Mesenchymal stem cell (in vitro differentiated cells and primary cell): ENCODE measurements at regions not wholly inside any gene's neighbourhood (a gene's known extent, or its start where the extent isn't known, plus 50 kb on each side); places are given as distances from the start of the nearest gene placed in this dataset.

Experiments
- DNase-seq: peaks from one replicate; pipeline ENCODE4 v3.0.0-alpha.2; 2013
- H2AFZ ChIP-seq: one replicate; pipeline ENCODE4 v1.6.1; 2013; ENCODE audit warnings: low read depth, mild to moderate bottlenecking, control low read depth, inconsistent platforms, low read length, moderate library complexity
- H2AK5ac ChIP-seq: 2 replicates; pipeline ENCODE4 v1.6.1; 2013; ENCODE audit warnings: low read length, moderate library complexity, mild to moderate bottlenecking, inconsistent platforms; ENCODE audit not compliant: severe bottlenecking
- H2BK120ac ChIP-seq: one replicate; pipeline ENCODE4 v1.6.1; 2013; ENCODE audit warnings: low read depth, mild to moderate bottlenecking, inconsistent platforms, low read length, moderate library complexity
- H2BK12ac ChIP-seq, 2 experiments: one replicate each; pipeline ENCODE4 v1.6.1; 2013; ENCODE audit warnings: inconsistent platforms in 2 of 2, low read length in 2 of 2, mild to moderate bottlenecking in 2 of 2, moderate library complexity in 2 of 2, control low read depth in 1 of 2
- H2BK15ac ChIP-seq: one replicate; pipeline ENCODE4 v1.6.1; 2013; ENCODE audit warnings: mild to moderate bottlenecking, low read depth, inconsistent platforms; ENCODE audit not compliant: poor library complexity, severe bottlenecking
- H2BK5ac ChIP-seq: 2 replicates; pipeline ENCODE4 v1.6.1; 2013; ENCODE audit warnings: low read depth, mild to moderate bottlenecking, low read length, control low read depth, inconsistent platforms; ENCODE audit not compliant: poor library complexity, severe bottlenecking
- H3K14ac ChIP-seq, 2 experiments: one replicate each; pipeline ENCODE4 v1.6.1; 2013; ENCODE audit warnings: inconsistent platforms in 2 of 2, low read length in 2 of 2, control low read depth in 1 of 2, mild to moderate bottlenecking in 1 of 2, moderate library complexity in 1 of 2
- H3K18ac ChIP-seq, 2 experiments: one replicate each; pipeline ENCODE4 v1.6.1; 2013; ENCODE audit warnings: inconsistent platforms in 2 of 2, low read length in 2 of 2, control low read depth in 1 of 2, low read depth in 1 of 2, mild to moderate bottlenecking in 1 of 2
- H3K23ac ChIP-seq, 2 experiments: one replicate each; pipeline ENCODE4 v1.6.1; 2013; ENCODE audit warnings: inconsistent platforms in 2 of 2, low read length in 2 of 2, mild to moderate bottlenecking in 2 of 2, moderate library complexity in 2 of 2, control low read depth in 1 of 2
- H3K27ac ChIP-seq: 2 replicates; pipeline ENCODE4 v1.5.1; 2013; ENCODE audit warnings: mild to moderate bottlenecking, moderate library complexity, low read length, control low read depth, inconsistent platforms; ENCODE audit not compliant: poor library complexity, severe bottlenecking
- H3K27me3 ChIP-seq, 2 experiments: 2 replicates each; pipeline versions ENCODE4 v1.6.1 to v1.7.0; 2013; ENCODE audit warnings: low read length in 2 of 2, mild to moderate bottlenecking in 2 of 2, moderate library complexity in 2 of 2, control low read depth in 1 of 2, inconsistent platforms in 1 of 2; ENCODE audit not compliant: control insufficient read depth in 1 of 2, insufficient read depth in 1 of 2
- H3K36me3 ChIP-seq, 2 experiments: 2 replicates each; pipeline versions ENCODE4 v1.6.1 to v1.7.0; 2013; ENCODE audit warnings: low read length in 2 of 2, control low read depth in 1 of 2, inconsistent platforms in 1 of 2, low read depth in 1 of 2, mild to moderate bottlenecking in 1 of 2; ENCODE audit not compliant: insufficient read depth in 2 of 2, control insufficient read depth in 1 of 2
- H3K4ac ChIP-seq, 2 experiments: one replicate each; pipeline ENCODE4 v1.6.1; 2013; ENCODE audit warnings: inconsistent platforms in 2 of 2, low read length in 2 of 2, mild to moderate bottlenecking in 2 of 2, moderate library complexity in 2 of 2, control low read depth in 1 of 2, low read depth in 1 of 2
- H3K4me1 ChIP-seq: 2 replicates; pipeline ENCODE4 v1.6.1; 2013; ENCODE audit warnings: low read depth, low read length, control low read depth; ENCODE audit not compliant: control insufficient read depth, insufficient read depth
- H3K4me2 ChIP-seq: 2 replicates; pipeline ENCODE4 v1.6.1; 2013; ENCODE audit warnings: low read length, mild to moderate bottlenecking, inconsistent platforms; ENCODE audit not compliant: poor library complexity, severe bottlenecking
- H3K4me3 ChIP-seq, 2 experiments: 2 replicates each; pipeline versions ENCODE4 v1.5.1 to v1.7.0; 2013; ENCODE audit warnings: low read length in 2 of 2, mild to moderate bottlenecking in 2 of 2, control low read depth in 1 of 2, low read depth in 1 of 2; ENCODE audit not compliant: insufficient read depth in 1 of 2
- H3K79me1 ChIP-seq: replicated peaks from 2 replicates; pipeline ENCODE4 v1.6.1; 2013; ENCODE audit warnings: mild to moderate bottlenecking, control low read depth, low read length, inconsistent platforms; ENCODE audit not compliant: poor library complexity, severe bottlenecking
- H3K9ac ChIP-seq: 2 replicates; pipeline ENCODE4 v1.7.0; 2013; ENCODE audit warnings: mild to moderate bottlenecking, low read length, moderate library complexity
- H3K9me3 ChIP-seq: 2 replicates; pipeline ENCODE4 v1.7.0; 2013; ENCODE audit warnings: mild to moderate bottlenecking, low read length; ENCODE audit not compliant: control insufficient read depth
- H4K8ac ChIP-seq: one replicate; pipeline ENCODE4 v1.6.1; 2013; ENCODE audit warnings: inconsistent platforms, mild to moderate bottlenecking, low read length, moderate library complexity
- H4K91ac ChIP-seq: one replicate; pipeline ENCODE4 v1.6.1; 2013; ENCODE audit warnings: mild to moderate bottlenecking, low read length, inconsistent platforms
- WGBS: methylation state at CpG from one replicate; pipeline ENCODE4 v1.1.7; 2013; ENCODE audit warnings: mixed read lengths; 5-methylcytosine and 5-hydroxymethylcytosine counted together

GRCh38 chr15:31887246-31887645 lies 143.1 kb upstream of the CHRNA7 start:
- H3K27me3 ChIP-seq: peaks cover 0 to 2% of the 10 kb centered on the region in 2 experiments
- no peak overlapping the region for H3K14ac ChIP-seq

GRCh38 chr15:31892513-31892912 lies 137.8 kb upstream of the CHRNA7 start:
- no peak for DNase-seq
- Histone ChIP-seq H3K36me3 (no peaks in the 10 kb centered on the region), H3K4me2 (no peak overlapping the region), H2BK5ac (no peak overlapping the region), H2BK120ac (no peak overlapping the region), H2BK15ac (no peak overlapping the region), H2AFZ (no peak overlapping the region), H3K23ac (no peak overlapping the region), H3K4ac (no peak overlapping the region), H3K18ac (no peak overlapping the region), H2BK12ac (no peak overlapping the region), H3K4me1 (no peaks in the 10 kb centered on the region), H3K79me1 (no peaks in the 10 kb centered on the region), H3K4me3 (no peak overlapping the region), H3K9me3 (peaks cover 13% of the 10 kb centered on the region), H3K14ac (no peak overlapping the region), H4K91ac (no peak overlapping the region), H3K27ac (no peak overlapping the region), H3K27me3 (no peaks in the 10 kb centered on the region), H4K8ac (no peak overlapping the region), H3K9ac (no peak overlapping the region), H2AK5ac (no peak overlapping the region)
- no CpG with 5 or more reads among the region's 1 CpG for WGBS

More at GRCh38 chr15:31887246-31887645, 143.1 kb upstream of the CHRNA7 start:
- Histone ChIP-seq H3K4me1 (no peaks in the 10 kb centered on the region), H3K9ac (no peak overlapping the region), H3K9me3 (no peaks in the 10 kb centered on the region), H3K4me2 (no peak overlapping the region), H2BK5ac (no peak overlapping the region), H3K36me3 (no peaks in the 10 kb centered on the region), H2AFZ (no peak overlapping the region), H2BK15ac (no peak overlapping the region), H3K27ac (no peak overlapping the region), H4K8ac (no peak overlapping the region), H2BK12ac (no peak overlapping the region), H2AK5ac (no peak overlapping the region), H4K91ac (no peak overlapping the region), H3K23ac (no peak overlapping the region), H2BK120ac (no peak overlapping the region), H3K4ac (no peak overlapping the region), H3K18ac (no peak overlapping the region), H3K79me1 (no peaks in the 10 kb centered on the region), H3K4me3 (no peak overlapping the region)
- DNase-seq: no peak
- WGBS: 39% methylated on average over 9 of the region's 9 CpGs

- H3K4me2 ChIP-seq: no peak overlapping the region
- no peak overlapping the region for H4K91ac ChIP-seq
- H3K9me3 ChIP-seq: peaks cover 23% of the 10 kb centered on the region
- no peaks in the 10 kb centered on the region for H3K79me1 ChIP-seq
- no peak overlapping the region for H2AFZ ChIP-seq
- no peak overlapping the region for H2BK12ac ChIP-seq
- no peak overlapping the region for H3K27ac ChIP-seq
- DNase-seq: no peak
- no peak overlapping the region for H3K9ac ChIP-seq
- no peak overlapping the region for H3K18ac ChIP-seq
- H3K4me3 ChIP-seq: no peak overlapping the region
- H2AK5ac ChIP-seq: no peak overlapping the region
- no peaks in the 10 kb centered on the region for H3K36me3 ChIP-seq
- 79% methylated on average over 6 of the region's 6 CpGs for WGBS
- no peak overlapping the region for H2BK120ac ChIP-seq
- no peaks in the 10 kb centered on the region for H3K27me3 ChIP-seq
- no peak overlapping the region for H3K14ac ChIP-seq
- H3K23ac ChIP-seq: no peak overlapping the region
- H2BK15ac ChIP-seq: no peak overlapping the region
- no peak overlapping the region for H3K4ac ChIP-seq
- H4K8ac ChIP-seq: no peak overlapping the region
- no peaks in the 10 kb centered on the region for H3K4me1 ChIP-seq
- no peak overlapping the region for H2BK5ac ChIP-seq
Measured at GRCh38 chr15:31893780-31894179, 136.5 kb upstream of the CHRNA7 start.

- Histone ChIP-seq H3K9me3 (peaks cover 29% of the 10 kb centered on the region), H4K8ac (no peak overlapping the region), H3K27me3 (no peaks in the 10 kb centered on the region), H2BK120ac (no peak overlapping the region), H2AK5ac (no peak overlapping the region), H4K91ac (no peak overlapping the region), H2BK5ac (no peak overlapping the region), H3K18ac (no peak overlapping the region), H3K9ac (no peak overlapping the region), H2BK15ac (no peak overlapping the region), H3K4me1 (no peaks in the 10 kb centered on the region), H3K27ac (no peak overlapping the region), H3K4me3 (no peak overlapping the region), H3K79me1 (no peaks in the 10 kb centered on the region), H3K23ac (no peak overlapping the region), H3K14ac (no peak overlapping the region), H3K36me3 (no peaks in the 10 kb centered on the region), H2AFZ (no peak overlapping the region), H2BK12ac (no peak overlapping the region), H3K4ac (no peak overlapping the region), H3K4me2 (no peak overlapping the region)
- DNase-seq: no peak
Measured at GRCh38 chr15:31897746-31898145, 132.6 kb upstream of the CHRNA7 start.
